ENCODE measurements at regions not wholly inside any gene's neighbourhood (a gene's known extent, or its start where the extent isn't known, plus 50 kb on each side); places are given as distances from the start of the nearest gene placed in this dataset.

DNA sequence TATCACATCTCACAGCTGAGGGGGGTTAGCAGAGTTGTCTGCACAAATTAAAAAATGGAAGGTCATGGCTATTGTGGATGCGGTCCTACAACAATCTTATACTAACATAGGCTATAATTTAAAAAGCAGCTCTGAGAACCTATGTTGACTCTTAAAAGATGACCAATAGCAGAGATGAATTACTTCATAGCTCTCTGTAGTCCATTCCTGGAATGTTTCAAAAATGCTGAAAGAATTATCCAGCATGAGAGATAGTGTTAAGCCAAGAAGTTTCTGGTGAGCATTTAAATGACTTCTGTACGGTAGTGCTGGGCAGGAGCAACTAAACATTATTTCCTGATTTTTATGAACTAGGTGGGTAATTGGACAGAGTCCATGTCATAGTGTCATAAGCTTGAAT, 218.2 kb upstream of the NUDT12 start:
- TF ChIP-seq, protein P1, sequence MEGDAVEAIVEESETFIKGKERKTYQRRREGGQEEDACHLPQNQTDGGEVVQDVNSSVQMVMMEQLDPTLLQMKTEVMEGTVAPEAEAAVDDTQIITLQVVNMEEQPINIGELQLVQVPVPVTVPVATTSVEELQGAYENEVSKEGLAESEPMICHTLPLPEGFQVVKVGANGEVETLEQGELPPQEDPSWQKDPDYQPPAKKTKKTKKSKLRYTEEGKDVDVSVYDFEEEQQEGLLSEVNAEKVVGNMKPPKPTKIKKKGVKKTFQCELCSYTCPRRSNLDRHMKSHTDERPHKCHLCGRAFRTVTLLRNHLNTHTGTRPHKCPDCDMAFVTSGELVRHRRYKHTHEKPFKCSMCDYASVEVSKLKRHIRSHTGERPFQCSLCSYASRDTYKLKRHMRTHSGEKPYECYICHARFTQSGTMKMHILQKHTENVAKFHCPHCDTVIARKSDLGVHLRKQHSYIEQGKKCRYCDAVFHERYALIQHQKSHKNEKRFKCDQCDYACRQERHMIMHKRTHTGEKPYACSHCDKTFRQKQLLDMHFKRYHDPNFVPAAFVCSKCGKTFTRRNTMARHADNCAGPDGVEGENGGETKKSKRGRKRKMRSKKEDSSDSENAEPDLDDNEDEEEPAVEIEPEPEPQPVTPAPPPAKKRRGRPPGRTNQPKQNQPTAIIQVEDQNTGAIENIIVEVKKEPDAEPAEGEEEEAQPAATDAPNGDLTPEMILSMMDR (IDR thresholded peaks at IDR 0.05) = no peak
- TF ChIP-seq POLR2AphosphoS5 (IDR thresholded peaks at IDR 0.05) (no peak), POLR2A (IDR thresholded peaks at IDR 0.05) (no peak)
- no peak for DNase-seq (ENCODE audit: low spot score)
- Histone ChIP-seq H3K27me3 (replicated peaks; ENCODE audit: insufficient read depth) (no peaks in the 10 kb centered on the region), H3K9me3 (no peaks in the 10 kb centered on the region), H3K4me3 (no peak overlapping the region), H3K36me3 (no peaks in the 10 kb centered on the region), H3K27ac (no peak overlapping the region), H3K4me1 (replicated peaks) (no peaks in the 10 kb centered on the region)
- WGBS = 70% methylated on average over 2 of the region's 2 CpGs
- intact Hi-C loops (cut with DNase I) = no loop called here

DNA sequence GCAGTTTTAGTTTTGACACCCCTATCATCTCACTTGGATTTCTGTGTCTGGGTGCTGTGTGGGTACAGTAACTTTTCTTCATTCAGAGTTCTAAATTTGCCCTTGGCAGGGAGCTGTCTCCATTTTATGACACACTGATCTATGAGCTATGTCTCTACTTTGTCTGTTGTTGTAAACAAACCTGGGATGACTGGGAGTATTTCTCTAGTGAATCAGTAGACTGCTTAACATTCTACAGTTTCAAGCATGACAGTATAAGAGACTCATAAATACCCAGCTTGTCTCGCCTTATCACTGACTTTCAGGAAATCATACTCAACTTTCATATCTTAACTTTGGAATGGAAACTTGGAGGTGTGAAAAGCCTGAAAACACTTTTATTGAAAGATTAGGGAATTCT, 212.1 kb upstream of the NUDT12 start:
- TF ChIP-seq POLR2AphosphoS5 (IDR thresholded peaks at IDR 0.05) (no peak), POLR2A (IDR thresholded peaks at IDR 0.05) (no peak)
- TF ChIP-seq, protein P1 (IDR thresholded peaks at IDR 0.05) = no peak
- Histone ChIP-seq H3K4me3 (no peak overlapping the region), H3K27me3 (replicated peaks; ENCODE audit: insufficient read depth) (no peaks in the 10 kb centered on the region), H3K36me3 (no peaks in the 10 kb centered on the region), H3K9me3 (no peaks in the 10 kb centered on the region), H3K4me1 (replicated peaks) (no peaks in the 10 kb centered on the region), H3K27ac (no peak overlapping the region)
- intact Hi-C loops (cut with DNase I) = no loop called here
- no peak for DNase-seq (ENCODE audit: low spot score)
- 54% methylated on average over 1 of the region's 1 CpG for WGBS

GRCh38 chr5:103772248-103772647, 209.7 kb upstream of the NUDT12 start:
- no peak for DNase-seq (ENCODE audit: low spot score)
- Histone ChIP-seq H3K27ac (no peak overlapping the region), H3K27me3 (replicated peaks; ENCODE audit: insufficient read depth) (no peaks in the 10 kb centered on the region), H3K9me3 (no peaks in the 10 kb centered on the region), H3K4me1 (replicated peaks) (no peaks in the 10 kb centered on the region), H3K4me3 (no peak overlapping the region), H3K36me3 (no peaks in the 10 kb centered on the region)
- TF ChIP-seq, protein P1 (IDR thresholded peaks at IDR 0.05) = no peak
- no peak for TF ChIP-seq POLR2A (IDR thresholded peaks at IDR 0.05)
- TF ChIP-seq POLR2AphosphoS5 (IDR thresholded peaks at IDR 0.05) = no peak
- intact Hi-C loops (cut with DNase I) = no loop called here
- 88% methylated on average over 2 of the region's 2 CpGs for WGBS

DNA sequence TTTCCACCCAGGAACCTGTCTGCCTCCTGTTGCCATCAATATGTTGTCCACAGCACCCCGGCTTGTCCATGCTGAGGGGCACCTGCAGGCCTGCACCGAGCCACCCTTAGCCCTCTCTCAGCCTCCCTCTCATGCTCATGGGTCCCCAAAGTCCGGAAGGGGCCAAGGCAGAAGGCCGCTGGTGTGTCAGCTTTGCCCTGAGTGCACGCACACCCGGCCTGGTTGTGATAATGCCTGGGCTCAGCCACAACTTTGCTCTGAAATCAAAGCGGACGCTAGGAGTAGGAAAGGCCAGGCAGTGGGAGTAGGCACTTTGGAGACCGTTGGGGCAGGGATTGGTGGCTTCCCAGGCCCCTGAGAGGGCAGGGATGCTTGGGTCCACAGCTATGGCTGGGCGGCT, 201.8 kb upstream of the NUDT12 start:
- 93% methylated on average over 10 of the region's 10 CpGs for WGBS
- no peaks in the 10 kb centered on the region for H3K4me1 ChIP-seq (replicated peaks)
- intact Hi-C loops (cut with DNase I) = no loop called here
- H3K36me3 ChIP-seq = no peaks in the 10 kb centered on the region
- TF ChIP-seq, protein P1 (IDR thresholded peaks at IDR 0.05) = no peak
- no peak for TF ChIP-seq POLR2AphosphoS5 (IDR thresholded peaks at IDR 0.05)
- TF ChIP-seq POLR2A (IDR thresholded peaks at IDR 0.05) = no peak
- H3K27ac ChIP-seq = no peak overlapping the region
- H3K4me3 ChIP-seq = no peak overlapping the region
- H3K9me3 ChIP-seq = no peaks in the 10 kb centered on the region
- no peaks in the 10 kb centered on the region for H3K27me3 ChIP-seq (replicated peaks; ENCODE audit: insufficient read depth)
- no peak for DNase-seq (ENCODE audit: low spot score)

DNA sequence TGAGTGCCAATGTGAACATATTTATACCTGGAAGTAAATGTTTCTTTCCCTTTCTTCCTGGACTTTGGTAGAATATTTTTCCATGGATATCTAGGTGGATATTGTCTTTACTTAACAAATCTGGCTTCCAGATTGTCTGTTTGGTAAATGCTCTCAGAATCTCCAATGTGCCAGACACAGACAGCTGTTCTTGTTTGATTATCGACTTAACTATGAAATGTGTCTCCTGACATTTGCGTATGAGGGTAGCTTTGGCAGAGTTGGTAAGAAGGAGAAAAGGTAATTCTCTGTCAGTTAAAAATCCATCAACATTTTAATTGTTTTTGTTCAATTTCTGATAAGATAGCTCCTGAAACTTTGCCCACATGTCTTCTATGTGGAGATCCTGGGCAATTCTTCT, 196.4 kb upstream of the NUDT12 start:
- 91% methylated on average over 2 of the region's 2 CpGs for WGBS

More for the DNA sequence above, 196.4 kb upstream of the NUDT12 start:
- no peaks in the 10 kb centered on the region for H3K36me3 ChIP-seq
- intact Hi-C loops (cut with DNase I) = no loop called here
- no peak for DNase-seq (ENCODE audit: low spot score)
- H3K27me3 ChIP-seq (replicated peaks; ENCODE audit: insufficient read depth) = no peaks in the 10 kb centered on the region
- H3K27ac ChIP-seq = no peak overlapping the region
- no peaks in the 10 kb centered on the region for H3K9me3 ChIP-seq
- H3K4me3 ChIP-seq = no peak overlapping the region
- TF ChIP-seq POLR2A (IDR thresholded peaks at IDR 0.05) = no peak
- TF ChIP-seq, protein P1 (IDR thresholded peaks at IDR 0.05) = no peak
- TF ChIP-seq POLR2AphosphoS5 (IDR thresholded peaks at IDR 0.05) = no peak
- no peaks in the 10 kb centered on the region for H3K4me1 ChIP-seq (replicated peaks)
